Endothelial cell of umbilical vein (primary cell): ENCODE measurements at regions not wholly inside any gene's neighbourhood (a gene's known extent, or its start where the extent isn't known, plus 50 kb on each side); places are given as distances from the start of the nearest gene placed in this dataset.

Source experiments
- BruUV-seq: library from RNA; stranded (reverse); fragments of 400-500 nt; replicated peaks from 2 replicates; lab custom pipeline; 2021; lab: Mats Ljungman, UMichigan
- CTCF ChIA-PET: fragments of 300-600, 350-600 bp; sonication (Branson Sonifier 250); formaldehyde crosslinking; loops from one replicate; lab custom pipeline; 2021; ENCODE audit warnings: antibody characterized with exemption, inconsistent platforms; lab: Charles Lee
- POLR2A ChIA-PET: fragments of 300-600, 350-600 bp; sonication (Branson Sonifier 250); formaldehyde crosslinking; loops from one replicate; lab custom pipeline; 2021; ENCODE audit warnings: antibody characterized with exemption, inconsistent platforms; lab: Charles Lee
- DNase-seq: peaks from one replicate; pipeline ENCODE4 v3.0.0-alpha.2; 2011; ENCODE audit warnings: low read depth, low spot score
- FAIRE-seq: peaks from 2 replicates; lab custom pipeline; 2011; peaks lifted over from hg19 to GRCh38; lab: Jason Lieb, UNC
- H2AFZ ChIP-seq: 2 replicates; pipeline ENCODE4 v1.6.0; 2012; ENCODE audit warnings: low read depth, low read length, control low read depth, inconsistent platforms
- H3K27ac ChIP-seq: 2 replicates; pipeline ENCODE4 v1.5.1; 2011; ENCODE audit warnings: low read depth, mild to moderate bottlenecking, control low read depth, low read length, moderate library complexity; ENCODE audit not compliant: insufficient read depth
- H3K27me3 ChIP-seq, 2 experiments: 2 replicates each; pipeline versions ENCODE4 v1.6.0 to v1.6.1; 2011; ENCODE audit warnings: low read length in 2 of 2, mixed read lengths in 1 of 2; ENCODE audit not compliant: control insufficient read depth in 2 of 2, insufficient read depth in 2 of 2
- H3K36me3 ChIP-seq, 2 experiments: 2 replicates in 1 of 2; 3 replicates in 1 of 2; pipeline ENCODE4 v1.5.1; 2011; ENCODE audit warnings: low read length in 2 of 2, mild to moderate bottlenecking in 1 of 2, moderate library complexity in 1 of 2; ENCODE audit not compliant: control insufficient read depth in 2 of 2, insufficient read depth in 2 of 2; ENCODE audit errors: extremely low read depth in 1 of 2
- H3K4me1 ChIP-seq: 3 replicates; pipeline ENCODE4 v1.5.1; 2011; ENCODE audit warnings: mild to moderate bottlenecking, low read length; ENCODE audit not compliant: control insufficient read depth, insufficient read depth; ENCODE audit errors: extremely low read depth
- H3K4me2 ChIP-seq: 2 replicates; pipeline ENCODE4 v1.6.1; 2011; ENCODE audit warnings: low read length, control low read depth, mixed read lengths; ENCODE audit not compliant: insufficient read depth
- H3K4me3 ChIP-seq, 3 experiments: fragments of 200-600 bp in 1 of 3; sonication (generic), shearing (Covaris generic) in 1 of 3; replicated peaks in 1 of 3; 2 replicates each; pipeline ENCODE4 v1.5.1; 2011 to 2016; ENCODE audit warnings: control low read depth in 3 of 3, low read length in 3 of 3, mild to moderate bottlenecking in 2 of 3, inconsistent platforms in 1 of 3, low read depth in 1 of 3, moderate library complexity in 1 of 3; ENCODE audit not compliant: insufficient read depth in 1 of 3
- H3K79me2 ChIP-seq: 2 replicates; pipeline ENCODE4 v1.6.0; 2012; ENCODE audit warnings: low read length, inconsistent platforms; ENCODE audit not compliant: control insufficient read depth, insufficient read depth
- H3K9ac ChIP-seq: replicated peaks from 2 replicates; pipeline ENCODE3; 2011; ENCODE audit warnings: low read length, control low read depth; ENCODE audit not compliant: insufficient read depth; ENCODE audit errors: extremely low read depth
- H3K9me1 ChIP-seq: replicated peaks from 3 replicates; pipeline ENCODE4 v1.6.0; 2011; ENCODE audit warnings: mild to moderate bottlenecking, low read length; ENCODE audit not compliant: control insufficient read depth, insufficient read depth; ENCODE audit errors: extremely low read depth
- H3K9me3 ChIP-seq: replicated peaks from 2 replicates; pipeline ENCODE4 v1.5.1; 2012; ENCODE audit warnings: low read length, inconsistent platforms; ENCODE audit not compliant: control insufficient read depth, insufficient read depth
- H4K20me1 ChIP-seq: replicated peaks from 2 replicates; pipeline ENCODE3; 2011; ENCODE audit warnings: mild to moderate bottlenecking, low read length; ENCODE audit not compliant: control insufficient read depth, insufficient read depth; ENCODE audit errors: extremely low read depth
- EZH2 ChIP-seq: IDR thresholded peaks from 2 replicates; pipeline ENCODE4 v1.6.1; 2012; ENCODE audit warnings: borderline replicate concordance, low read depth, mild to moderate bottlenecking, moderate library complexity, low read length, inconsistent platforms; ENCODE audit not compliant: severe bottlenecking
- FOS ChIP-seq: IDR thresholded peaks from 2 replicates; pipeline ENCODE4 v1.6.1; 2011; ENCODE audit warnings: mild to moderate bottlenecking, low read length, moderate library complexity, borderline replicate concordance; ENCODE audit not compliant: insufficient read depth
- GATA2 ChIP-seq: IDR thresholded peaks from 2 replicates; pipeline ENCODE4 v1.7.0; 2011; ENCODE audit warnings: low read depth, mild to moderate bottlenecking, moderate library complexity, mixed read lengths, low read length; ENCODE audit not compliant: insufficient read length, insufficient read depth
- JUN ChIP-seq: IDR thresholded peaks from 2 replicates; pipeline ENCODE4 v1.6.1; 2011; ENCODE audit warnings: borderline replicate concordance, low read depth; ENCODE audit not compliant: insufficient read length, insufficient read depth
- MAX ChIP-seq: IDR thresholded peaks from 2 replicates; pipeline ENCODE4 v1.6.1; 2011; ENCODE audit not compliant: insufficient read depth, insufficient read length
- MYC ChIP-seq: IDR thresholded peaks from one replicate; pipeline ENCODE4 v1.6.1; 2011; ENCODE audit warnings: mild to moderate bottlenecking, low read depth, low read length
- POLR2A ChIP-seq: IDR thresholded peaks from 2 replicates; pipeline ENCODE4 v1.6.1; 2012; ENCODE audit warnings: low read depth, mild to moderate bottlenecking, control low read depth, low read length
- POLR2AphosphoS5 ChIP-seq: IDR thresholded peaks from 2 replicates; pipeline ENCODE4 v1.6.1; 2012; ENCODE audit warnings: low read depth, mild to moderate bottlenecking, control low read depth, low read length, moderate library complexity; ENCODE audit not compliant: insufficient read depth
- dilution Hi-C: fragments of 300-500 bp; cut with MboI; formaldehyde crosslinking; loops from one replicate; pipeline ENCODE4 v1.15.0; 2019; ENCODE audit warnings: low sequenced_read_pairs; ENCODE audit not compliant: extremely low pct_ligation_motif_present
- intact Hi-C: fragments of 100-400 bp; cut with micrococcal nuclease; formaldehyde crosslinking; loops from one replicate; pipeline ENCODE4 v1.10.0; 2022
- TF ChIP-seq, protein P1 (sequence below), 2 donors: IDR thresholded peaks; 1 replicate in 1 of 2; 2 replicates in 1 of 2; pipeline ENCODE4 v1.5.1; 2011; ENCODE audit warnings: low read length in 2 of 2, mild to moderate bottlenecking in 2 of 2, moderate library complexity in 2 of 2, control low read depth in 1 of 2, inconsistent platforms in 1 of 2, low read depth in 1 of 2; ENCODE audit not compliant: insufficient read depth in 1 of 2; ENCODE audit errors: extremely low read depth in 1 of 2

- no peaks in the 10 kb centered on the region for H3K9me3 ChIP-seq
- DNase-seq (no peak), FAIRE-seq (no peak)
- dilution Hi-C loops, result no loop called here
- H2AFZ ChIP-seq, result no peak overlapping the region
- no peak overlapping the region for H3K4me2 ChIP-seq
- H3K79me2 ChIP-seq, result no peaks in the 10 kb centered on the region
- ChIA-PET POLR2A (no interaction called here), CTCF (no interaction called here)
- no peaks in the 10 kb centered on the region for H3K27me3 ChIP-seq
- H3K27ac ChIP-seq, result no peak overlapping the region
- H3K9me1 ChIP-seq, result no peaks in the 10 kb centered on the region
- no peak overlapping the region for H3K4me3 ChIP-seq
- no peaks in the 10 kb centered on the region for H3K36me3 ChIP-seq
- intact Hi-C loops, result no loop called here
- H3K9ac ChIP-seq, result no peak overlapping the region
- TF ChIP-seq FOS (no peak), POLR2A (no peak), GATA2 (no peak)
- TF ChIP-seq, protein P1, sequence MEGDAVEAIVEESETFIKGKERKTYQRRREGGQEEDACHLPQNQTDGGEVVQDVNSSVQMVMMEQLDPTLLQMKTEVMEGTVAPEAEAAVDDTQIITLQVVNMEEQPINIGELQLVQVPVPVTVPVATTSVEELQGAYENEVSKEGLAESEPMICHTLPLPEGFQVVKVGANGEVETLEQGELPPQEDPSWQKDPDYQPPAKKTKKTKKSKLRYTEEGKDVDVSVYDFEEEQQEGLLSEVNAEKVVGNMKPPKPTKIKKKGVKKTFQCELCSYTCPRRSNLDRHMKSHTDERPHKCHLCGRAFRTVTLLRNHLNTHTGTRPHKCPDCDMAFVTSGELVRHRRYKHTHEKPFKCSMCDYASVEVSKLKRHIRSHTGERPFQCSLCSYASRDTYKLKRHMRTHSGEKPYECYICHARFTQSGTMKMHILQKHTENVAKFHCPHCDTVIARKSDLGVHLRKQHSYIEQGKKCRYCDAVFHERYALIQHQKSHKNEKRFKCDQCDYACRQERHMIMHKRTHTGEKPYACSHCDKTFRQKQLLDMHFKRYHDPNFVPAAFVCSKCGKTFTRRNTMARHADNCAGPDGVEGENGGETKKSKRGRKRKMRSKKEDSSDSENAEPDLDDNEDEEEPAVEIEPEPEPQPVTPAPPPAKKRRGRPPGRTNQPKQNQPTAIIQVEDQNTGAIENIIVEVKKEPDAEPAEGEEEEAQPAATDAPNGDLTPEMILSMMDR (IDR thresholded peaks at IDR 0.05; ENCODE audit: extremely low read depth in 1 of 2, insufficient read depth in 1 of 2, low read depth in 1 of 2, low read length in 2 of 2), result no peak
- no TSS peak for BruUV-seq
- H4K20me1 ChIP-seq, result no peaks in the 10 kb centered on the region
- no peaks in the 10 kb centered on the region for H3K4me1 ChIP-seq
Measured at GRCh38 chr6:56388415-56388755, 141.0 kb upstream of the COL21A1 start.

DNA sequence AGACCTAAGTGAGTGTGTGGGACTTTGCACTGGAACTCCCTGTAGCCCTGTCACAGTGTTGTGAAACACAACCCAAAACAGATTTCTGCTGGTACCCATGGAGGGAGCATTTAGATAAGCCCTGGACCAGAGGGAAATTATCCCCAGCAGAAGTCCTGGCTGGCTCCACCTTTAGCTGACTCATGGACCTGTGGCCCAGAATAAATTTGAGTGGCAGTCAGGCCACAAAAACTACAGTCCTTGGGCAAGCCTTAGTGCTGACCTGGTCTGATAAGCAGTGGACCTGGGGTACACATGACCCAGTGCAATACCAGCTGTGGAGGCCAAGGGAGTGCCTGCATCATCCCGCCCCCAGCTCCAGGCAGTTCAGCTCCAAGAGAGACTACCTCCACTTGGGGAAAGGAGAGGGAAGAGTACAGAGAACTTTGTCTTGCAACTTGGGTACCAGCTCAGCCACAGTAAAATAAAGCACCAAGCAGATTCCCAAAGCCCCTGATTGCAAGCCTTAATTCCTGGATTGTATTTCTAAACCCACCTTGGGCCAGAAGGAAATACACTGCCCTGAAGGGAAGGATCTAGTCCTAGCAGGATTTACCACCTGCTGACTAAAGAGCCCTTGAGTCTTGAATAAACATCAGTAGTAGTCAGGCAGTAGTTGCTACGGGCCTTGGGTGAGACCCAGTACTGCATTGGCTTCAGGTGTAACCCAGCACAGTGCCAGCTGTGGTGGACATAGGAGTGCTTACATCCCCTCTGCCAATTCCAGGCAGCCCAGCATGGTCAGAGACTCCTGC, 140.4 kb upstream of the COL21A1 start:
- Histone ChIP-seq H3K4me2 (no peak overlapping the region), H3K36me3 (no peaks in the 10 kb centered on the region), H3K9ac (no peak overlapping the region), H2AFZ (no peak overlapping the region), H3K4me3 (no peak overlapping the region), H3K79me2 (no peaks in the 10 kb centered on the region), H4K20me1 (no peaks in the 10 kb centered on the region), H3K9me3 (no peaks in the 10 kb centered on the region), H3K9me1 (no peaks in the 10 kb centered on the region), H3K27ac (no peak overlapping the region), H3K4me1 (no peaks in the 10 kb centered on the region), H3K27me3 (no peaks in the 10 kb centered on the region)
- TF ChIP-seq MAX (no peak), GATA2 (no peak), POLR2AphosphoS5 (no peak), EZH2 (no peak), MYC (no peak), JUN (no peak), POLR2A (no peak), FOS (no peak)
- TF ChIP-seq, protein P1 (IDR thresholded peaks at IDR 0.05; ENCODE audit: extremely low read depth in 1 of 2, insufficient read depth in 1 of 2, low read depth in 1 of 2, low read length in 2 of 2), result no peak
- intact Hi-C loops, result no loop called here
- dilution Hi-C loops, result no loop called here
- ChIA-PET POLR2A (no interaction called here), CTCF (no interaction called here)
- DNase-seq, result no peak
- BruUV-seq, result no TSS peak
- FAIRE-seq, result no peak
